Medulla oblongata (tissue), 1 donor: ENCODE measurements at regions not wholly inside any gene's neighbourhood (a gene's known extent, or its start where the extent isn't known, plus 50 kb on each side); places are given as distances from the start of the nearest gene placed in this dataset.
"Not testable (repeated sequence)": the region's sequence is repeated elsewhere in the genome, so short reads cannot be mapped to it uniquely, and the experiment has no call there.

Experiments used
- DNase-seq: peaks from one replicate; pipeline ENCODE4 v3.0.0-alpha.2; 2015; ENCODE audit errors: extremely low spot score

DNA sequence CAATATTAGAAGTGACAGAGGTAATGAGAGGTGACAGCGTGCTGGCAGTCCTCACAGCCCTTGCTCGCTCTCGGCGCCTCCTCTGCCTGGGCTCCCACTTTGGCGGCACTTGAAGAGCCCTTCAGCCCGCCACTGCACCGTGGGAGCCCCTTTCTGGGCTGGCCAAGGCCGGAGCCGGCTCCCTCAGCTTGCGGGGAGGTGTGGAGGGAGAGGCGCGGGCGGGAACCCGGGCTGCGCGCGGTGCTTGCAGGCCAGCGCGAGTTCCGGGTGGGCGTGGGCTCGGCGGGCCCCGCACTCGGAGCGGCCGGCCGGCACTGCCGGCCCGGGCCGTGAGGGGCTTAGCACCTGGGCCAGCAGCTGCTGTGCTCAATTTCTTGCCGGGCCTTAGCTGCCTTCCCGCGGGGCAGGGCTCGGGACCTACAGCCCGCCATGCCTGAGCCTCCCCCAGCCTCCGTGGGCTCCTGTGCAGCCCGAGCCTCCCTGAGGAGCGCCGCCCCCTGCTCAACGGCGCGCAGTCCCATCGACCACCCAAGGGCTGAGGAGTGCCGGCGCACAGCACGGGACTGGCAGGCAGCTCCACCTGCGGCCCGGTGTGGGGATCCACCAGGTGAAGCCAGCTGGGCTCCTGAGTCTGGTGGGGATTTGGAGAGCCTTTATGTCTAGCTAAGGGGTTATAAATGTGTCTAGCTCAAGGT, 426.5 kb upstream of the RGS18 start:
- DNase-seq, result not testable (repeated sequence)

DNA sequence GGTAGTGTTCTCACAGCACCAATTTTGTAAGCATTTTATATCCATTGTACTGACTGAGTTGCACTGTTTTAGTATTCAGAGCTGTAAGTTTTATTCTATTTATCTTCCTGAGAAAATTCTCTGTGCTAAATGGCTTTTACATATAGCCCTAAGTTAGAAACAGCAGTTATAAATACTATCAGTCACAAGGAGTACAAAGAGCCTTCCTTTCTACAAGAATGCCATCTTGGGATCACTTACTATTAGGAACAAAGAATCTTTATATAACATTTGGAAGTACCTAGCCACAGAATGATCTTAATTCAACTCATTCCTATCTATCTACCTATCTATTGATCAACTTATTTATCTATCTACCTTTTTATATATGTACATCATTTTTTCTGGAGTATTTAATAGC, 423.9 kb upstream of the RGS18 start:
- no peak for DNase-seq

DNA sequence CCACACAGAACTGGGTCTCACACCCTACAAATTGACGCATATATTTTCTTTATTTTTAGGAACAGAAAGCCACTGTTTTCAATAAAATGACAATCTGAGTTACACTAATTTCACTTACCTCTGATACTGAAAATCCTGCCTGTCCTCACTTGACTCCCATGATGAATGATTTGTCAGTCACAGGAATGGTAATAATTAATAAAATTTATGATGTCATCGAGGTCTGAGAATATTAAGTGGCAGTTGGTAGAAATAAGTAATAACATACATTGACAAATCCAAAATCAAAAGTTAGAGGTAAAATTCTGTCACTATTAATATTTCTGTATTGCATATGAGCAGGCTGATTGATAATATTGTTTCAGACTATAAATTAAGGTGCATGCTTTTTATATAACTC, 418.7 kb upstream of the RGS18 start:
- DNase-seq, result no peak

DNA sequence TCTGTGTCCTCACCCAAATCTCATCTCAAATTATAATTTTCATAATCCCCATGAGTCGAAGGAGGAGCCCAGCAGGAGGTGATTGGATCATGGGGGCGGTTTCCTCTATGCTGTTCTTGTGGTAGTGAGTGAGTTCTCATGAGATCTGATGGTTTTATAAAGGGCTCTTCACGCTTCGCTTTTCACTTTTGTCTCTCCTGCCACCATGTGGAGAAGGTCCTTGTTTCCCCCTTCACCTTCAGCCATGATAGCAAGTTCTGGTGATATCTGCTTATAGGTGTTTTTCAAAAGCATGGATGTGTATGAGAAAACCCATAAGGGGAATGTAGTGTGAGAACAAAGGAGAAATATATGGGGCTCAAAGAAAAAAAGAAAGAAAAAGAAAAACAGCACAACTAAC, 405.9 kb upstream of the RGS18 start:
- DNase-seq, result no peak

DNA sequence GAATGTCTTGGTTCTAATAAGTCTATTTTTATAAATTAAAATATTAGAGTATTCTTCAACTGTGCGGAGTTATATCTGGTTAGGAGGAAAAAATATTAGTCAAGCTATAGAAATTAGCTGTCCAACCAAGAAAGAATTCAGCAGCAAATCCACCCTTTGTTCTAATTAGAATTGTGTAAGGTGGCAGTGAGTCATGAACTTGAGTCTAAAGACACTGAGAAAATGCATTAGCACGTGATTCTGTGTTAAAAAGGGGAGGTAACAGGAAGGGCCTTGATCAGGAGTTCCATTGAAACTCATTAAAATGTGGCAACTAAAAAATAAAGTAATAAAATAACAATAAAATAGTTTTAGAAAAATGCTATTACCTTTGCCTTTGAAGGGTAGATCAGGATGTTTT, 398.2 kb upstream of the RGS18 start:
- no peak for DNase-seq

DNA sequence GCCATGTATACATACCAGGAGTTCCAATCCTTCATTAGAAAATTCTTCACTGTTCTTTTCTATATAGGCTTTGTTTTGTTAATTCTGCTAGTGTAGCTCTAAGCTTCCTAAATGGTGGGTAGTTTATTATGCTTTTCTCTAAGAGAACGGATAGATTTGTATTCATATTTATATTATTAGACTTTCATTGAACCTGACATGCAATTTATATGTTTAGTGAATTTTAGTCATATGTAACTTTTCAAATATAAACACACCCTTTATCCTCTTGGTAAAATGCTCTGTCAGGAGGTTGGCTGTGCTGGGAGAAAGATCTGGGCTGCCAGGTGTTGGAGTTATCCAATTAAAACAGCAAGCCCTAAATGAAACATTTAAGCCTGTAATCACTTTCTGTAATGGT, 369.7 kb upstream of the RGS18 start:
- DNase-seq, result no peak

DNA sequence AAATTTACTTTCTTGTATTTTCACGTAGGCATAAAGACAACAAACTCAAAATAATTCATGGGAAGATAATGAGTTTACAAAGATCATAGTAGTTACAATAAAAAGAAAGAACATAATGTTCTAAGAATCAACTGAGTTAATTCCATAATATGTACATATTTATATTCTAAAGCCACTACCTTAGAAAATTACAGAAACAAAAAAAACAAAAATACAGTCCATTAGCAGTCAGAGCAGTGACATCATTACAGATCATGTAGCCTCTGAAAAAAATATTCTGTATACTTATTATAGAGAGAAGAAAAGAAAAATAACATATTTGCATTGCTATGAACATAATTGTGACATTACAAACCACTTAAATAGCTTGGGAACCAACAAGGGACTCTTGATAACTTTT, 360.1 kb upstream of the RGS18 start:
- no peak for DNase-seq

DNA sequence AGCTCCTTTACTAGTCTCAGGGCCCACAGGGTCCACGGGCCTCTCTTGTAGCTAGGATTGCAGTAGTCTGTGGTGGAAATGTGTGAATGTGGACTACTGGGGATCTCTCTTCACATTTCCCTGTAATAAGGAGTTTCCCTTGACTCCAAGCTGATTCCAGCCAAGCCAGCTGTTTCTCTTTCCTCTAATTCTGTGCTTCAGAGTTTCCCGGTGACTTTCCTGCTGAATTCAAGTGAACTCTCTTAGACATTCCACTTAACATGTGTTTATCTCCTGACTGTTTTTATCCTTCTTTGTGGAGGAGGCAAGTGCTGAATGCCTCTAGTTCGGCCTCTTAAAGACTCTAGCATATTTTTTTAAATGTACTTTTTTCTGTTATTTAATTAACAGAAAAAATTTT, 354.0 kb upstream of the RGS18 start:
- no peak for DNase-seq

DNA sequence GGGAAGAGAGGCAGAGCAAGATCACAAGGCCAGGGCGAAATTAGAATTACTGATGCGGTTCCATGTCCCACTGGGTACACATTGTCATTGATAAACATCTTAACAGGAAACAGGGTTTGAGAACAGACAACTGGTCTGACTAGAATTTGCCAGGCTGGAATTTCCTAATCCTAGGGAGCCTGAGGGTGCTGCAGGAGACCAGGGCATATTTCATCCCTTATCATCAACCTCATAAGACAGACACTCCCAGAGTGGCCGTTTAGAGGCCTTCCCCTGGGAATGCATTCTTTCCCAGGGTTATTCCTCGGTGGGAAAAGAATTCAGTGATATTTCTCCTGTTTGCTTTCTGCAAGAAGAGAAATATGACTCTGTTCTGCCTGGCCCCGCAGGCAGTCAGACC, 344.7 kb upstream of the RGS18 start:
- DNase-seq, result not testable (repeated sequence)

DNA sequence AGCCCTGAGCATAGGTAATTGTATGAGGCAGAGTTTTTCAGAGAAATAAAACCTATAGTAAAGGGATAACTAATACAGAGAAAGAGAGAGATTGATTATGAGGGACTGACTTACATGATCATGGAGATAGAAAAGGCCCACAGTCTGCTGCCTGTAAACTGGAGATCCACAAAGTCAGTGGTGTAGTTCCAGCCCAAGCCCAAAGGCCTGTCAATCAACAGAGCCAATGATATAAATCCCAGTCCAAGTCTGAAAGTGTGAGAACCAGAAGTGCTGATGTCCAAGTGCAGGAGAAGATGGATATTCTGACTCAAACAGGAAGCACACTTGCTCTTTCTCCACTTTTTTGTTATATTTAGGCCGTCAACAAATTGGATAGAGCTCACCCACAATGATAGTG, 340.1 kb upstream of the RGS18 start:
- no peak for DNase-seq

DNA sequence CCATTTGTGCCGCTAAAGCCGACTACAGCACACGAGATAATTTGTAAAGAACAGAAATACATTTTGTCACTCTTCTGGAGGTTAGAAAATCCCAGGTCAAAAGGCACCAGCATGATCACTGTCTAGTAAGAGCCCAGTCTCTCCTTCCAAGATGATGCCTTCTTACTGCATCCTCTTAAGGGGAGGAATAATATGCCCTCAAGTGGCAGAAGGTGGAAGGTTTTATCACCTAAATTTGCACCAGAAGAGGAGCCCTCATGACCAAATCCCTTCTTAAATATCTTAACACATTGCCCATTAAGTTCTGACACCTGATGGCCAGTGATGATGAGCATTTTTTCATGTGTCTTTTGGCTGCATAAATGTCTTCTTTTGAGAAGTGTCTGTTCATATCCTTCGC, 326.7 kb upstream of the RGS18 start:
- no peak for DNase-seq

DNA sequence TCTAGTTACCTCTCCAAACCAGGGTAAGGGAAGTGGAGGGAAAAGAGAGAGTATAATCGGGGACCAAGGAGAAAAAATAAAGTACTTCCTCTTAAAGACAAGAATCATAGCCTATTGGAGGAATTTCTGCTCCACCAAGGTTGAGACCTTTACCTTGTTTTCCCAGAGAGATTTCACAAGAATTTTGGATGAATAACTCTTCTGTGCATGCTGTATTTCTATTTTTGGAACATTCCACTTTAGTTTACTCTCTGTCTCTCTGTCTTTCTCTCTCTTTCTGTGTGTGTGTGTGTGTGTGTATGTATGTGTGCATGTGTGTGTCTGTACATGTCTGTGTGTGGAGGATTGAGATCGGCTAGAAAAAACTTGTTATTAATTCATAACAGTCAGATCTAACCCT, 318.4 kb upstream of the RGS18 start:
- DNase-seq, result no peak

DNA sequence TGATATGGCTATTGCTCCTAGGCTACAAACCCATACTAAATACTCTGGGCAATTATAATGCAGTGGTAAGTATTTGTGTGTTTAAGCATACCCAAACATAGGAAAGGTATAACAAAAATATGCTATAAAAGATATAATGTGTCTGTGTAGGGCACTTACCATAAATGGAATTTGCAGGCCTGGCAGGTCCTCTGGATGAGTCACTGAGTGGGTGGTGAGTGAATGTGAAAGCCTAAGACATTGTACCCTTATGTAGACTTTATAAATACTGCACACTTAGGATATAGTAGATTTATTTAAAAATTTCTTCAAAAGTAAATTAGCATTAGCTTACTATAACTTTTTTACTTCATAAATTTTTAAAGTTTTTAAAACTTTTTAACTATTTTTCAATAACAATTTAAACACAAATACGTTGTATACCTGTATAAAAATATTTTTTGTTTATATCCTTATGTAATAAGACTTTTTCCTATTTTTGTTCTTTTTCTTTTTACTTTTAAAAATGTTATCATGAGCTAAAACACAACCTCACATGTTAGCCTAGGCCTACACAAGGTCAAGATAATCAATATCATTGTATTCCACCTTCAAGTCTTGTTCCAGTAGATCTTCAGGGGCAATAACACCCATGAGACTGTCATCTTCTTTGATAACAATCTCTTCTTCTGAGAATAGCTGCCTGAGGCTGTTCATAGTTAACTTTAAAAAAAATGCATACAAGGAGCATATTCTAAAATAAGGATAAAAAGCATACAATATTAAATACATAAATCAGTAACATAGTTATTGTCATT, 306.3 kb upstream of the RGS18 start:
- no peak for DNase-seq

DNA sequence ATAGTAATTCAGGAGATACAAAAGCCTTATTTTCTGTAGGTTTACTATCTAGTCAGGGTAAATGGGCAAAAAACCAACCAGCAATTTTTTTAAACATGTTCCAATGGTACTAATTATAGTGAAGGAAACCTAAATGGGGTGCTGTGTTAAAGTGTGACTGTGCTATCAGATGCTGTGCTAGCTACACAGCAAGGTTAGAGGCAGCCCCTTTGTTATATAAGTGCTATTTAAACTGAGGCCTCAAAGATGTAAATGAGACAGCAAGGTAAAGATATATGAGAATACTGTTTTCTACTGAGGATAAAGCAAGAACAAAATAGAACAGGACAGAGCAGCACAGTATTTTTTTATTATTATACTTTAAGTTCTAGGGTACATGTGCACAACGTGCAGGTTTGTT, 305.4 kb upstream of the RGS18 start:
- DNase-seq, result no peak

DNA sequence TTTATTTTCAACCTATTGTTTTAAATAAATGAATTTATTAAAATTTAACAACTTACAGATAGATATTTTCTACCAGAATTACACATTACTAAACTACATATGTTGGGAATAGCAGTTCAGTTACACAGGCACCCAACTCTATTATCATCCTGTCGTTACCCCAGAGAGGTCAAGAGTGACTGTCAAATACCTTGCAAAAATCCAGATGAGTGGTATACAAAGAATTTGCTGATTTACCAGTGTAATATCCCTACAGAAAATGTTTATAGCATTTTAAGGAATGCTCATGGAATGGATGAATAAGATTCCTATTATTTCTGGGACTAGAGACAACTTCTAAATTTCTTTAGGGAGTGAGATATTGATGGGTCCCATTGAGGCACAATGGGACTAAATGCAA, 300.7 kb upstream of the RGS18 start:
- DNase-seq, result no peak

DNA sequence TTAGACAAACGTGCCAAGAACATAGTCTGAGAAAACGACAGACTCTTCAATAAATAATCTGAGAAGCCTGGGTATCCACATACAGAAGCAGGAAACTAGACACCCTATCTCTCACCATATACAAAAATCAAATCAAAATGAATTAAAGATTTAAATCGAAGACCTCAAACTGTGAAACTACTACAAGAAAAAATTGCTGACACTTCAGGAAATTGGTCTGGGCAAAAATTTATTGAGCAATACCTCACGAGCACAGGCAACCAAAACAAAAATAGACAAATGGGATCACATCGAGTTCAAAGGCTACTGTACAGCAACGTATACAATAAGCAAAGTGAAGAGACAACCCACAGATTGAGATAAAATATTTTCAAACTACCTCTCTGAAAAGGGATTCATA, 292.8 kb upstream of the RGS18 start:
- DNase-seq, result no peak

DNA sequence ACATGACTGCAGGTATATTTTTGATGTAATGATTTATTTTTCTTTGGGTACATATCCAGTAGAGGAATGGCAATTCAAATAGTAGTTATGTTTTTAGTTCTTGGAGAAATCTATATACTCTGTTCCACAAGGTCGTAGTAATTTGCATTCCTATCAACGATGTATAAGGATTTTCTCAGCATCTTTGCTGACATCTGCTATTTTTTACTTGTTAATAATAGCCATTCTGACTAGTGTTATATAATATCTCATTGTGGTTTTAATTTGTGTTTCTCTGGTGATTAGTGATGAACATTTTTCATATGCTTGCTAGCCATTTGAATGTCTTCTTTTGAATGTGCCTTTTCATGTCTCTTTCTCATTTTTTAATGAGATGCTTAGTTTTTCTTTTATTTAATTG, 292.1 kb upstream of the RGS18 start:
- DNase-seq, result no peak

DNA sequence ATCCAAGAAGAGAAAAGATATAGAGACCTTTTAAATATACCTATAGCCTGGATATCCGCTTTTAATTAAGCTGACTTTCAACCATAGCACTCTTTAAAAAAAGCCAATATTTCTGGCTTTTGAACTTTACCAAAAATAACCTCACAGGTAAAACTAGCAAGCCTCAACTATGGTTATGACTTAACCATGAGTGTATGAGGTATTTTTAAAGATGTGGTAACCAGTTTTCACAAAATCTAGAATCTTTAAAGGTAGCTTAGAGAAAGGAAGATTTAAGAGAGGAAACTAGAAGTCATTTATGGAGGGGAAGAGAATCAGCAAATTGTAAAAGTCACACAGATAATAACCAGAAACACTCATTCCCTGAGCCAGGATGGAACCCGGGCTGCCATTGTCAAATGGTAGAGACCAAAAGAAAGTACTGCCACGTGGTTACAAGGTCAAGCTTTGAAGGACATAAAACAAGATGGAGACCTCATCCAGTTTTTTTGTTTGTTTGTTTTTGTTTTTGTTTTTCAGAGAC, 288.4 kb upstream of the RGS18 start:
- DNase-seq, result no peak

DNA sequence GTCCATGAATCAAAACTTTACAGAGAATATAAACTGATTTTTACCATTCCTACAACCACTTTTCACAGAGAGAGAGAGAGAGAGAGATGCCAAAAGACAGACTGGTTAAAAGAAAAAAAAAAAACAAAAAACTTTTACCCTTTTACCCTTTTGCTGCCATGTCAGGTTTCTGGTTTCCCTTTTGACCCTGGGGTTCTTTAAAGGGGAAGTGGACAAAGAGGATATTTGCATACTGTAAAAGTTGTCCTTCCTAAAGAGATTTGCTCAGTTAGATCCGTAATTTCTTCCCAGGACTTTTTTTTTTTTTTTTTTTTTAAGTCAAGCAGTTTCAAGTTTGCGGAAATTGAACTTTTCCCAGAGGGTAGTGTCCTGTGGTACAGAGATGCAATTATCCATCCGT, 287.8 kb upstream of the RGS18 start:
- DNase-seq, result no peak

DNA sequence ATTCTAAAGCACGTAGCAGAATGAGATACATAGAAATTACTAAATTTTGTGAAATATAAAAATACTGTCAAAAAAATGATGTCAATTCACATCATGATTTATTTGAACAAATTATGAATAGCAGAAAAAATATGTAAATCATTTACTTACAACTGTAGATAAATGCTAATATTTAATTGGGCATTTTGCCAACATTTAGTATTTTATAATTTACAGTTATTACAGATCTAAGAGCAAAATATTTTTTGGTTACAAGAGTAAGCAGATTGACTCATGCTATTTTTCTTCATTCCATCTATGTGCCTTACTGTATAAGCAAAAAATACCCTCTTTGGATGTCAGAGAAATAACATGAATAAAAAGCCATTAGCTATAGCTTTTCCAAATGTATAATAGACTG, 282.3 kb upstream of the RGS18 start:
- no peak for DNase-seq

DNA sequence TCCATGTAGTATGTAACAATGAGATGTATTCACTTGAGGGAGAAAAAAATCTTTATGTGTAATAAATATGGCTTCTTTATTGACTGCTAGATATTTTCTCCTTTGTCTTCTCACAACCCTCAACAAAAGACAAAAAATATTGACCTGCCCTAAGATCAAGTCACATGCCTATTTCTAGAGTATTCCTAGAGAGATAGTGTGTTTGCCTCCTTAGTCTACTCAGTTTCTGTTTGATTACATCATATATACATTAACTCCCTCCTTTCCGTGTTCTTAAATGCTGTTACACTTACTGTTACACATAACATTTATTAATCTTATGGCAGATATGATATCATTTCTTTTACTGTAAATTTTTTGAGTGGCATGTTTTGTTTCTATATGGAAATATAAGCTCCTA, 281.6 kb upstream of the RGS18 start:
- no peak for DNase-seq

DNA sequence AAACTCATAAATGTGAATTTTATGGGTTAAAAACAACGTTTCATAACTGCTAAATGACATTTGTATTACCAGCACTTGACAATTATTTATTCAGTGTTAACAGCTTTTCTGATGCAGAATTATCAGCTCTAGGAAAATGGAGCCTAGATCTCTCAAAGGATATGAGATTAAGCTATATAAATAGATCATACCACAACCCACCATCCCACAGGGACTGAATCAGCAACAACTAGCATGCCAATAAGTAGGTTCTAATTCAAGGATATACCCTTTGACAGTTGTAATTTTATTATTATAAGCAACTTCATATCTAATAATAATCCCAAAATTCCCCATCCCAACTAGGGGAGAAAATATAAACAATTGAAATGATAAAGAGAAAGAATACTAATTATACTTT, 275.4 kb upstream of the RGS18 start:
- DNase-seq, result no peak

DNA sequence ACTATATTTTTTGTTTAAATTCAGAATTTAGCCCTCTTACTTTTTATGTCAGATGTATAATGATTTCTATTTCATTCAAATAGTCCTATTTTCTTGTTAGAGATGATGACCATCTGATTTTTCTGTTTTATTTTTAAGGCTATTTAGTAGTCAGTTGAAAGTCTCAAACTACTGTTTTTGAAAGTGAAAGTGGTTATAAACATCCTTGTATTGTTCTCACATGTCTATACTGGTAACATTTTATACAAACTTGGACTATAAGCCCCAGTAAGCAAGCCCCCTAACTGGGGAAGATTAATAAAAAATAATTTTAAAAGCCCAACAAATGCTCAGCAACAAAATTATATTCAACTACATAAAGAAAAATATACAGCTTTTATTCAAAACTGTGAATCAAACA, 271.3 kb upstream of the RGS18 start:
- no peak for DNase-seq
